Testis (tissue), 2 donors: ENCODE measurements at regions not wholly inside any gene's neighbourhood (a gene's known extent, or its start where the extent isn't known, plus 50 kb on each side); places are given as distances from the start of the nearest gene placed in this dataset.

Experiments used
- POLR2A ChIP-seq: fragments of 450-650 bp; IDR thresholded peaks from one replicate; pipeline ENCODE4 v1.6.1; 2017; ENCODE audit warnings: antibody characterized with exemption, mild to moderate bottlenecking, moderate library complexity
- TF ChIP-seq, protein P1 (sequence below), 3 experiments: fragments of 450-650 bp in 2 of 3; fragments of 200-600 bp in 1 of 3; sonication (generic) in 1 of 3; IDR thresholded peaks; one replicate each; pipeline ENCODE4 v1.5.1; 2016 to 2019; ENCODE audit warnings: antibody characterized with exemption in 3 of 3, mild to moderate bottlenecking in 2 of 3, moderate library complexity in 1 of 3

DNA sequence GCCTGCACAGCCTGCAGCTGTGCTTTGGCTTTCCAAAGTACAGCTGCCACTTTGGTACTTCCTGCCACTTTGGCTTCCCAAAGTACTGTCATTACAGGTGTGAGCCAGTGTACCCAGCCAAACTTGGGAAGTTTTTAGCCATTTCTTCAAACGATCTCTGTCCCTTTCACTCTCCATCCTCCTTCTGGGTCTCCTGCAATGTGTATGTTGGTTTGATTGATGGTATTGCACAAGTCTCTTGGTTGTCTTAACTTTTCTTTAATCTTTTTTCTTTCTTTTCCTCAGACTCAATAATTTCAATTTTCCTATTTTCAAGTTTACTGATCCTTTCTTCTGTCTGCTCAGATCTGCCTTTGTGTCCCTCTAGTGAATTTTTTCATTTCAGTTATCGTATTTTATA lies 99.3 kb upstream of the CFAP20DC start:
- TF ChIP-seq, protein P1, sequence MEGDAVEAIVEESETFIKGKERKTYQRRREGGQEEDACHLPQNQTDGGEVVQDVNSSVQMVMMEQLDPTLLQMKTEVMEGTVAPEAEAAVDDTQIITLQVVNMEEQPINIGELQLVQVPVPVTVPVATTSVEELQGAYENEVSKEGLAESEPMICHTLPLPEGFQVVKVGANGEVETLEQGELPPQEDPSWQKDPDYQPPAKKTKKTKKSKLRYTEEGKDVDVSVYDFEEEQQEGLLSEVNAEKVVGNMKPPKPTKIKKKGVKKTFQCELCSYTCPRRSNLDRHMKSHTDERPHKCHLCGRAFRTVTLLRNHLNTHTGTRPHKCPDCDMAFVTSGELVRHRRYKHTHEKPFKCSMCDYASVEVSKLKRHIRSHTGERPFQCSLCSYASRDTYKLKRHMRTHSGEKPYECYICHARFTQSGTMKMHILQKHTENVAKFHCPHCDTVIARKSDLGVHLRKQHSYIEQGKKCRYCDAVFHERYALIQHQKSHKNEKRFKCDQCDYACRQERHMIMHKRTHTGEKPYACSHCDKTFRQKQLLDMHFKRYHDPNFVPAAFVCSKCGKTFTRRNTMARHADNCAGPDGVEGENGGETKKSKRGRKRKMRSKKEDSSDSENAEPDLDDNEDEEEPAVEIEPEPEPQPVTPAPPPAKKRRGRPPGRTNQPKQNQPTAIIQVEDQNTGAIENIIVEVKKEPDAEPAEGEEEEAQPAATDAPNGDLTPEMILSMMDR (IDR thresholded peaks at IDR 0.05), result no peak
- TF ChIP-seq POLR2A, result no peak
